Chondrocyte (in vitro differentiated cells): ENCODE measurements at regions not wholly inside any gene's neighbourhood (a gene's known extent, or its start where the extent isn't known, plus 50 kb on each side); places are given as distances from the start of the nearest gene placed in this dataset.

Source experiments
- DNase-seq: peaks from one replicate; pipeline ENCODE4 v3.0.0; 2021; ENCODE audit warnings: mixed read lengths, low spot score
- H3K27ac Mint-ChIP-seq: one replicate; pipeline ENCODE4 v1.8.0; 2021; ENCODE audit warnings: mild to moderate bottlenecking, moderate library complexity, mixed read lengths; ENCODE audit not compliant: unreplicated experiment
- H3K27me3 Mint-ChIP-seq: 2 replicates; pipeline ENCODE4 v1.8.0; 2021; ENCODE audit warnings: low read depth, mixed read lengths
- H3K36me3 Mint-ChIP-seq: 2 replicates; pipeline ENCODE4 v1.8.0; 2021; ENCODE audit warnings: low read depth, mixed read lengths
- H3K4me1 Mint-ChIP-seq: 2 replicates; pipeline ENCODE4 v1.8.0; 2021; ENCODE audit warnings: low read depth, mild to moderate bottlenecking, mixed read lengths
- H3K4me3 Mint-ChIP-seq: one replicate; pipeline ENCODE4 v1.8.0; 2021; ENCODE audit warnings: mild to moderate bottlenecking, moderate library complexity, mixed read lengths; ENCODE audit not compliant: unreplicated experiment
- H3K9me3 Mint-ChIP-seq: 2 replicates; pipeline ENCODE4 v1.8.0; 2021; ENCODE audit warnings: low read depth, mixed read lengths
- TF ChIP-seq, protein P1 (sequence below): fragments of 200-600 bp; sonication (generic); IDR thresholded peaks from 2 replicates; pipeline ENCODE4 v1.5.0; 2021; ENCODE audit warnings: antibody characterized with exemption, mild to moderate bottlenecking, moderate library complexity

DNA sequence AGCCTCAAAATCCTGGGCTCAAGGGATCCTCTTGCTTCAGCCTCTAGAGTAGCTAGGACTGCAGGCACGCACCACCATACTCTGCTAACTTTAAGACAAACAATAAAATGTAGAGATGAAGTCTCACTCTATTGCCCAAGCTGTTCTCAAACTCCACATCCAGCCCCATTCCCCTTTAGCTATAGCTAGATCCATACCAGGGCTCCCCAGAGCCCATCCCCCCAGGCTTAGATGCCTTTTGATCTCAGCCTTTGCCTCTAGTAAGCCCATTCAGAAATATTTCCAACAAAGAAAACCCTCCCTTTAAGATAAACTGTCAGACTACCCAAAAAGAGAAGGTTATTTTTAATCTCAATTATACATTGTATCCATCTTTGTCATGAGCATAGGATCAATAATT, 325.4 kb downstream of the CHRM3 start:
- no peaks in the 10 kb centered on the region for H3K36me3 Mint-ChIP-seq
- H3K27ac Mint-ChIP-seq, result no peak overlapping the region

DNA sequence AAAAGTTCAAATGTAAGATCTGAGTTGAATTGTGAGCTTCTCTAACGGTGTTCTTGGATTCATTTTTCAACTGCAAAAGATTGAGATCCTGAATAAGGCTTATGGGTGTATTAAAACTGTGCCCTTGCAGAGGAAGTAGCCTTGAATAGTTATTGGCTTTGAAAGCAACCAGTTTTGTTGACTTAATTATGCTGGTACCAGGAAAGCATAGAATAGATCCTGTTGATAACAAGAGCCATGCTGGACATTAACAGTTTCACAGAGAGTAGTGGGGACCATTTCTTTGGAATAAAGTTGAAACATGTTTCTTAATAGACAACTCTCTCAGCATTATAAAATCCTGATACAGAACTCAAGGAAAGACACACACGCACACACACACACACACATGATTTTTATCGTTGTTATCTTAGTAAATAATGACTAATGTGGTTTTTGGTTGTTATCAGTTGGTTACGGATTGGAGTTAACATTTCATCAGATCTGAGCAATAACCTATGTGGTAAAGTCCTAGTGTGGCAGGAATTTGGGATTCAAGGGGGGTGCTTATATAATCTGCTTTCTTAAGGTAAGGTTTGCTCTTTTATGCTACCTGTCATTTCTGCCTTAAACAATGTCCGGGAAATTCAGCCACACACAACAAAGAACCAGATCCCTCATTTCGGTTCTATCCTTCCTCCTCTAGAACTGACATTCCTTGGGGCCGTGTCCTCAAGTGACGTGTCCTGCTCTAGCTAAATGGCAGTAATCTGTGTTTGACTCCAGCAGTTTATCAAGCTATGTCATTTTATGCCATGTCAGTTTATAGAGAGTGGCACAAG, 330.9 kb downstream of the CHRM3 start:
- H3K27me3 Mint-ChIP-seq, result peaks cover 9% of the 10 kb centered on the region
- TF ChIP-seq, protein P1, sequence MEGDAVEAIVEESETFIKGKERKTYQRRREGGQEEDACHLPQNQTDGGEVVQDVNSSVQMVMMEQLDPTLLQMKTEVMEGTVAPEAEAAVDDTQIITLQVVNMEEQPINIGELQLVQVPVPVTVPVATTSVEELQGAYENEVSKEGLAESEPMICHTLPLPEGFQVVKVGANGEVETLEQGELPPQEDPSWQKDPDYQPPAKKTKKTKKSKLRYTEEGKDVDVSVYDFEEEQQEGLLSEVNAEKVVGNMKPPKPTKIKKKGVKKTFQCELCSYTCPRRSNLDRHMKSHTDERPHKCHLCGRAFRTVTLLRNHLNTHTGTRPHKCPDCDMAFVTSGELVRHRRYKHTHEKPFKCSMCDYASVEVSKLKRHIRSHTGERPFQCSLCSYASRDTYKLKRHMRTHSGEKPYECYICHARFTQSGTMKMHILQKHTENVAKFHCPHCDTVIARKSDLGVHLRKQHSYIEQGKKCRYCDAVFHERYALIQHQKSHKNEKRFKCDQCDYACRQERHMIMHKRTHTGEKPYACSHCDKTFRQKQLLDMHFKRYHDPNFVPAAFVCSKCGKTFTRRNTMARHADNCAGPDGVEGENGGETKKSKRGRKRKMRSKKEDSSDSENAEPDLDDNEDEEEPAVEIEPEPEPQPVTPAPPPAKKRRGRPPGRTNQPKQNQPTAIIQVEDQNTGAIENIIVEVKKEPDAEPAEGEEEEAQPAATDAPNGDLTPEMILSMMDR, result no peak
- no peaks in the 10 kb centered on the region for H3K9me3 Mint-ChIP-seq
- H3K4me1 Mint-ChIP-seq, result no peaks in the 10 kb centered on the region
- no peak overlapping the region for H3K4me3 Mint-ChIP-seq
- no peak for DNase-seq
- no peaks in the 10 kb centered on the region for H3K36me3 Mint-ChIP-seq
- H3K27ac Mint-ChIP-seq, result no peak overlapping the region

More for the DNA sequence above, 325.4 kb downstream of the CHRM3 start:
- no peak for DNase-seq
- peaks cover 2% of the 10 kb centered on the region for H3K27me3 Mint-ChIP-seq
- no peaks in the 10 kb centered on the region for H3K9me3 Mint-ChIP-seq
- TF ChIP-seq, protein P1, result no peak
- H3K4me3 Mint-ChIP-seq, result no peak overlapping the region
- no peaks in the 10 kb centered on the region for H3K4me1 Mint-ChIP-seq

DNA sequence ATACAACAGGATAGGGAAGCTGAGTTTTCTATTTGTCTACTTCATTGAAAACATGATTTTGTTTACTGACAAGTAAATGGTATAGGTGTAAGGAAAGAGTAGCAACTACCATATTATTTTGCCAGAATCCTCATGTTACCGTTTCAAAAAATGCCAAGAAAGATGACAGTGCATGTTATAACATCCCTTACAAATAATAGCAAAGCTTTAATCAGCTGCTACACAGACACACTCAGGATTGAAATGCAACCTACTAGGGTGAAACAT, 331.5 kb downstream of the CHRM3 start:
- TF ChIP-seq, protein P1, result no peak
- Mint-ChIP-seq H3K4me1 (no peaks in the 10 kb centered on the region), H3K27ac (no peak overlapping the region), H3K36me3 (no peaks in the 10 kb centered on the region), H3K9me3 (no peaks in the 10 kb centered on the region), H3K27me3 (peaks cover 9% of the 10 kb centered on the region), H3K4me3 (no peak overlapping the region)
- no peak for DNase-seq

DNA sequence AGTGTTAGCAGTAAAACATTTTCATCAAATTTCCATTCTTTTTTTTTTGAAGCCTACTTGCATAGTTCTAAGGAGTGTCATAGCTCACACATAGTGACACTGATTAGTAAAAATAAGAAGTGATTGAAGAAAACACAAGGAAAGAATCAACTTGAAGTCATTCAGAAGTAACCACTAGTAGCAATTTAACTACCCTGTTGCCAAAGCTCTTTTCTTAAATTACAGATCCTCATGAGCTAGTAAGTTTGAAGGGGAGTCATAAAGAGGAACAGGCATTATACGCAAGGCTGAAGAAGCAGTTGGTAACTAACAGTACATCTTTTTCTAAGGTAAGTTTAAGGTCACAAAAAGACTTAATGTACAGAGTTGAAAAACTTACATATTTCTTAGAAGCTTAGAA, 332.2 kb downstream of the CHRM3 start:
- Mint-ChIP-seq H3K27ac (no peak overlapping the region), H3K27me3 (peaks cover 9% of the 10 kb centered on the region), H3K9me3 (no peaks in the 10 kb centered on the region), H3K4me3 (no peak overlapping the region), H3K36me3 (no peaks in the 10 kb centered on the region), H3K4me1 (no peaks in the 10 kb centered on the region)
- no peak for DNase-seq
- TF ChIP-seq, protein P1, result no peak

DNA sequence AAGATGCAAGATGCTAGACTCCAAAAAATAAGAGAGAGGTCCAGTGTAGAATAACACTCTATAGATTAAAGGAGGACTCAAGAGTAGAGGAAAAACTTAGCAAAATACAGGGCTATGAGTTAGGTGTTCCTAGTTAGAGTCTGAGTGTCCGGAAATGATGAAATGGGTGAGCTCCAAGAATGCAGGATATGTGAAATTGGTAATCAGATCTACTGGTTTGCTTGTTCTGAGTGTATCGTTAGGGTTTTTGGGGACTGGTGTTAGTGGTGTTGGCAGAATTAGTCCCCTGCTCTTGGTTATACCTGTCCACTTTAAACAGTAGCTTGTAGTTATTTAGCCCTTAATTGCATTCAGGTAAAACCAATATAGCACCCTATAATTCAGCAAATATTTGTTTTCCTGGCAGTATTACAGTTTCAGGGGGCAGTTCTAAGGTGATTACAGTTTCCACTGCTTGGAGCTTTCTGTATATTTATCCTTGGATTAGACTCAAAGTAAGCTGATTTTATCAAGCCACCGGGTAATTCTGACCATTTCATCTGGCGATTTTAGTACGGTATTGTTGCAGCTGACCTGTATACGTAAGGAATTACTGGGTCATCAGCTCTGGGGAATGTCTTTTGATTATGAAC, 332.7 kb downstream of the CHRM3 start:
- DNase-seq, result no peak
- H3K36me3 Mint-ChIP-seq, result no peaks in the 10 kb centered on the region
- H3K9me3 Mint-ChIP-seq, result no peaks in the 10 kb centered on the region
- no peak overlapping the region for H3K4me3 Mint-ChIP-seq
- TF ChIP-seq, protein P1, result no peak
- H3K27ac Mint-ChIP-seq, result no peak overlapping the region
- H3K4me1 Mint-ChIP-seq, result no peaks in the 10 kb centered on the region
- H3K27me3 Mint-ChIP-seq, result peaks cover 9% of the 10 kb centered on the region
